ENCODE measurements at regions not wholly inside any gene's neighbourhood (a gene's known extent, or its start where the extent isn't known, plus 50 kb on each side); places are given as distances from the start of the nearest gene placed in this dataset.

DNA sequence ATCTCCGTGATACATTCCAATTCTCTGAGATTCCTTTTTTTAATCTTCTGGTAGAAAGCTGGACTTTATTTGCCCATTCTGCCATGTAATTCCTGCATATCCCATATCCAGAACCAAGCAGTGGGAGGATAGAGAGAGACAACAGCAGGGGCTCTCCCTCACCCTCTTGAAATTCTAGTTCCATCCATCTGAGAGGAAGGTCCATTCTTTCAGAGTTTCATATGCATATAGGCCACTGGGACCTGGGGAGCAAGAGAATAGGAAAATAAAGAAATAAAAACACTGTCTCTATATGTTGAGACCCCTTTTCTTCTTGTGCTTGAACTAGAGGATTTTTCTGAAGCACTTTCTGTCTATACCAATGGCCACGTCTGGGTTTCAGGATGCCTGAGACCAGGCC is 147.9 kb upstream of the STMND1 start:
- no peak overlapping the region for H2AFZ ChIP-seq (ENCODE audit: low read depth, low read length)
- no peaks in the 10 kb centered on the region for H3K4me1 ChIP-seq (ENCODE audit: control insufficient read depth, insufficient read depth, low read depth, low read length)
- no peak overlapping the region for H3K4me2 ChIP-seq (ENCODE audit: low read length, poor library complexity, severe bottlenecking)
- WGBS = 45% methylated on average over 1 of the region's 2 CpGs
- no peak overlapping the region for H3K18ac ChIP-seq (ENCODE audit: low read depth in 1 of 2, low read length in 2 of 2)
- H3K27me3 ChIP-seq (ENCODE audit: control insufficient read depth in 1 of 2, insufficient read depth in 1 of 2, low read length in 2 of 2) = no peaks in the 10 kb centered on the region
- no peak for DNase-seq
- no peak overlapping the region for H4K91ac ChIP-seq (ENCODE audit: low read length)
- H3K14ac ChIP-seq (ENCODE audit: low read length in 2 of 2) = no peak overlapping the region
- no peak overlapping the region for H2BK12ac ChIP-seq (ENCODE audit: low read length in 2 of 2)
- no peak overlapping the region for H3K9ac ChIP-seq (ENCODE audit: low read length)
- H2AK5ac ChIP-seq (ENCODE audit: low read length, severe bottlenecking) = no peak overlapping the region
- no peak overlapping the region for H2BK5ac ChIP-seq (ENCODE audit: low read depth, low read length, poor library complexity, severe bottlenecking)
- no peak overlapping the region for H3K4me3 ChIP-seq (ENCODE audit: insufficient read depth in 1 of 2, low read depth in 1 of 2, low read length in 2 of 2)
- no peaks in the 10 kb centered on the region for H3K79me1 ChIP-seq (replicated peaks; ENCODE audit: low read length, poor library complexity, severe bottlenecking)
- H4K8ac ChIP-seq (ENCODE audit: low read length) = no peak overlapping the region
- H3K27ac ChIP-seq (ENCODE audit: low read length, poor library complexity, severe bottlenecking) = no peak overlapping the region
- no peaks in the 10 kb centered on the region for H3K9me3 ChIP-seq (ENCODE audit: control insufficient read depth, low read length)
- H3K23ac ChIP-seq (ENCODE audit: low read length in 2 of 2) = no peak overlapping the region
- H2BK15ac ChIP-seq (ENCODE audit: low read depth, poor library complexity, severe bottlenecking) = no peak overlapping the region
- no peak overlapping the region for H2BK120ac ChIP-seq (ENCODE audit: low read depth, low read length)
- H3K4ac ChIP-seq (ENCODE audit: low read depth in 1 of 2, low read length in 2 of 2) = no peak overlapping the region
- H3K36me3 ChIP-seq (ENCODE audit: control insufficient read depth in 1 of 2, insufficient read depth in 2 of 2, low read depth in 1 of 2, low read length in 2 of 2) = no peaks in the 10 kb centered on the region

DNA sequence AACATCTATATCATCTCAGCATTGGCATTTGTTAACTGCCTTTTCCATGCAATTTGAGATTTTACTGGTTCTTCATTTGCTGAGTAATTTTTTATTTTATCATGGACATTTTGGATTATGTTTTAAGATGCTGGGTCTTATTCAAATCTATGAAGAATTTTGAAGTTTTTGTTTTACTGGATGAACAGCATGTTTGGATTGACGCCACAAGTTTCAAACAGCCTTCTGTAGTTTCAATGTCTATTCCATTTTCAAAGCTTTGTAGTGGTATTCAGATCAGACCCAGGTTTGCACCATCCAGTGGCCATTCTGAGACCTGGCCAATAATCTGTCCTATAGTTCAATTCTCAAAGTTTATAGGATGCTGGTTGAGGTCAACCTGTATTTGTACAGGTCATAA is 148.4 kb upstream of the STMND1 start:
- DNase-seq = no peak

GRCh38 chr6:16950825-16951495 is 150.9 kb upstream of the STMND1 start:
- Histone ChIP-seq H3K18ac (ENCODE audit: low read depth in 1 of 2, low read length in 2 of 2) (no peak overlapping the region), H3K4me2 (ENCODE audit: low read length, poor library complexity, severe bottlenecking) (no peak overlapping the region), H2BK15ac (ENCODE audit: low read depth, poor library complexity, severe bottlenecking) (no peak overlapping the region), H2BK120ac (ENCODE audit: low read depth, low read length) (no peak overlapping the region), H3K9ac (ENCODE audit: low read length) (no peak overlapping the region), H2AFZ (ENCODE audit: low read depth, low read length) (no peak overlapping the region), H3K27me3 (ENCODE audit: control insufficient read depth in 1 of 2, insufficient read depth in 1 of 2, low read length in 2 of 2) (no peaks in the 10 kb centered on the region), H3K36me3 (ENCODE audit: control insufficient read depth in 1 of 2, insufficient read depth in 2 of 2, low read depth in 1 of 2, low read length in 2 of 2) (no peaks in the 10 kb centered on the region), H4K91ac (ENCODE audit: low read length) (no peak overlapping the region), H3K79me1 (replicated peaks; ENCODE audit: low read length, poor library complexity, severe bottlenecking) (no peaks in the 10 kb centered on the region), H2BK5ac (ENCODE audit: low read depth, low read length, poor library complexity, severe bottlenecking) (no peak overlapping the region), H2AK5ac (ENCODE audit: low read length, severe bottlenecking) (no peak overlapping the region), H3K23ac (ENCODE audit: low read length in 2 of 2) (no peak overlapping the region), H3K14ac (ENCODE audit: low read length in 2 of 2) (no peak overlapping the region), H2BK12ac (ENCODE audit: low read length in 2 of 2) (no peak overlapping the region), H3K27ac (ENCODE audit: low read length, poor library complexity, severe bottlenecking) (no peak overlapping the region), H3K9me3 (ENCODE audit: control insufficient read depth, low read length) (no peaks in the 10 kb centered on the region), H3K4me1 (ENCODE audit: control insufficient read depth, insufficient read depth, low read depth, low read length) (no peaks in the 10 kb centered on the region), H4K8ac (ENCODE audit: low read length) (no peak overlapping the region), H3K4ac (ENCODE audit: low read depth in 1 of 2, low read length in 2 of 2) (no peak overlapping the region), H3K4me3 (ENCODE audit: insufficient read depth in 1 of 2, low read depth in 1 of 2, low read length in 2 of 2) (no peak overlapping the region)
- 100% methylated on average over 1 of the region's 1 CpG for WGBS
- DNase-seq = no peak

More for the DNA sequence above, 148.4 kb upstream of the STMND1 start:
- Histone ChIP-seq H2BK120ac (ENCODE audit: low read depth, low read length) (no peak overlapping the region), H3K23ac (ENCODE audit: low read length in 2 of 2) (no peak overlapping the region), H3K4me1 (ENCODE audit: control insufficient read depth, insufficient read depth, low read depth, low read length) (no peaks in the 10 kb centered on the region), H3K4ac (ENCODE audit: low read depth in 1 of 2, low read length in 2 of 2) (no peak overlapping the region), H4K91ac (ENCODE audit: low read length) (no peak overlapping the region), H2BK15ac (ENCODE audit: low read depth, poor library complexity, severe bottlenecking) (no peak overlapping the region), H3K27ac (ENCODE audit: low read length, poor library complexity, severe bottlenecking) (no peak overlapping the region), H3K36me3 (ENCODE audit: control insufficient read depth in 1 of 2, insufficient read depth in 2 of 2, low read depth in 1 of 2, low read length in 2 of 2) (no peaks in the 10 kb centered on the region), H3K4me3 (ENCODE audit: insufficient read depth in 1 of 2, low read depth in 1 of 2, low read length in 2 of 2) (no peak overlapping the region), H4K8ac (ENCODE audit: low read length) (no peak overlapping the region), H3K27me3 (ENCODE audit: control insufficient read depth in 1 of 2, insufficient read depth in 1 of 2, low read length in 2 of 2) (no peaks in the 10 kb centered on the region), H3K79me1 (replicated peaks; ENCODE audit: low read length, poor library complexity, severe bottlenecking) (no peaks in the 10 kb centered on the region), H3K9me3 (ENCODE audit: control insufficient read depth, low read length) (no peaks in the 10 kb centered on the region), H3K14ac (ENCODE audit: low read length in 2 of 2) (no peak overlapping the region), H2BK12ac (ENCODE audit: low read length in 2 of 2) (no peak overlapping the region), H3K9ac (ENCODE audit: low read length) (no peak overlapping the region), H2AFZ (ENCODE audit: low read depth, low read length) (no peak overlapping the region), H2BK5ac (ENCODE audit: low read depth, low read length, poor library complexity, severe bottlenecking) (no peak overlapping the region), H3K4me2 (ENCODE audit: low read length, poor library complexity, severe bottlenecking) (no peak overlapping the region), H3K18ac (ENCODE audit: low read depth in 1 of 2, low read length in 2 of 2) (no peak overlapping the region), H2AK5ac (ENCODE audit: low read length, severe bottlenecking) (no peak overlapping the region)
- 100% methylated on average over 1 of the region's 1 CpG for WGBS

DNA sequence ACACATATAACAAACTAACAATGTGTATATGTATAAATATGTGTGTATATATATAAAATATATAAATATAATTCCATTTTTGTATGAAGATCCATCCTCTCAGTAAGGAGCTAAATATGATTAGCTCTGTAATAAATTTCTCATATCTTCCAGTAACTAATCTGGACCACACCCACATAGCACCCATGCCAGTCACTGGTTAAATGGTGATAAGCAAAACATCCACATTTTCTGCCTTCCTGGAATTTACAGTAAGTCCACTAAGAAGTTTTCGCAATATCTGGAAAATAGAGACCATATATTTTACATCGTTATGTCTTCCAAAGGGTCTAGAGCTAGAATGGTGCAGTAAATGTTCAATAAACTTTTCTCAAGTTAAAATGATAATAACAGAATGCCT is 151.5 kb upstream of the STMND1 start:
- no peak overlapping the region for H2AFZ ChIP-seq (ENCODE audit: low read depth, low read length)
- H3K4me3 ChIP-seq (ENCODE audit: insufficient read depth in 1 of 2, low read depth in 1 of 2, low read length in 2 of 2) = no peak overlapping the region
- no peak overlapping the region for H3K9ac ChIP-seq (ENCODE audit: low read length)
- no peak overlapping the region for H2AK5ac ChIP-seq (ENCODE audit: low read length, severe bottlenecking)
- H2BK5ac ChIP-seq (ENCODE audit: low read depth, low read length, poor library complexity, severe bottlenecking) = no peak overlapping the region
- H4K91ac ChIP-seq (ENCODE audit: low read length) = no peak overlapping the region
- H3K27me3 ChIP-seq (ENCODE audit: control insufficient read depth in 1 of 2, insufficient read depth in 1 of 2, low read length in 2 of 2) = no peaks in the 10 kb centered on the region
- no peak overlapping the region for H2BK120ac ChIP-seq (ENCODE audit: low read depth, low read length)
- H2BK15ac ChIP-seq (ENCODE audit: low read depth, poor library complexity, severe bottlenecking) = no peak overlapping the region
- H3K4ac ChIP-seq (ENCODE audit: low read depth in 1 of 2, low read length in 2 of 2) = no peak overlapping the region
- DNase-seq = no peak
- H3K14ac ChIP-seq (ENCODE audit: low read length in 2 of 2) = no peak overlapping the region
- H2BK12ac ChIP-seq (ENCODE audit: low read length in 2 of 2) = no peak overlapping the region
- WGBS = no CpG with 5 or more reads among the region's 2 CpGs
- no peak overlapping the region for H3K18ac ChIP-seq (ENCODE audit: low read depth in 1 of 2, low read length in 2 of 2)
- no peaks in the 10 kb centered on the region for H3K79me1 ChIP-seq (replicated peaks; ENCODE audit: low read length, poor library complexity, severe bottlenecking)
- H3K27ac ChIP-seq (ENCODE audit: low read length, poor library complexity, severe bottlenecking) = no peak overlapping the region
- H3K4me2 ChIP-seq (ENCODE audit: low read length, poor library complexity, severe bottlenecking) = no peak overlapping the region
- no peaks in the 10 kb centered on the region for H3K9me3 ChIP-seq (ENCODE audit: control insufficient read depth, low read length)
- H4K8ac ChIP-seq (ENCODE audit: low read length) = no peak overlapping the region
- no peak overlapping the region for H3K23ac ChIP-seq (ENCODE audit: low read length in 2 of 2)
- no peaks in the 10 kb centered on the region for H3K36me3 ChIP-seq (ENCODE audit: control insufficient read depth in 1 of 2, insufficient read depth in 2 of 2, low read depth in 1 of 2, low read length in 2 of 2)
- no peaks in the 10 kb centered on the region for H3K4me1 ChIP-seq (ENCODE audit: control insufficient read depth, insufficient read depth, low read depth, low read length)

Data from mesenchymal stem cell (in vitro differentiated cells and primary cell).